ENCODE measurements at regions not wholly inside any gene's neighbourhood (a gene's known extent, or its start where the extent isn't known, plus 50 kb on each side); places are given as distances from the start of the nearest gene placed in this dataset.

DNA sequence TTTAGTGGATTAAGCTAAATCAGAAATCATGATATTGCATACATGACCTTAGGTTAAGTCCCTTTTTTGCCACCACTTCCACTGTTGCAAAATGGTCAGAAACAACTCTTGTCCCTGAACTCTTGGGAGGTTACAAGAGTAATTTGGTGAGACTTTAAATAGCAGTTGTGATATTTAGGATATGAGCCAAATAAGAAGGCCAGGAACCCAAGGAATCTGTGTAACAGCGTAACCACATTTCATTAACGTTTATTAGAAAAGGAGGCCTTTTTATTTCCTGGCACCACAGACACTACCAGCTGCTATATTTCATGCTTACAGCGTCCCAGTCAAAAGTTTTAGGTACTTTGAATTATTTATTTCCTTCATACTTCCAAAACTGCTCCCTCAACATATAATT, 268.0 kb downstream of the GPD2 start:
- H3K9me3 Mint-ChIP-seq: peaks cover 0 to 2% (median 0%) of the 10 kb centered on the region in 11 donors
- DNase-seq: no peak
- intact Hi-C loops (cut with micrococcal nuclease): no loop called here
- Histone ChIP-seq H3K27me3 (ENCODE audit: control insufficient read depth in 2 of 2, insufficient read depth in 2 of 2, low read length in 2 of 2) (no peaks in the 10 kb centered on the region), H3K4me3 (ENCODE audit: low read length) (no peak overlapping the region), H3K36me3 (ENCODE audit: control insufficient read depth in 2 of 3, insufficient read depth in 3 of 3, low read length in 3 of 3) (no peaks in the 10 kb centered on the region), H3K4me1 (ENCODE audit: control insufficient read depth in 2 of 2, insufficient read depth in 2 of 2, low read length in 2 of 2) (no peaks in the 10 kb centered on the region), H3K27ac (ENCODE audit: low read depth, low read length) (no peak overlapping the region), H3K9me3 (ENCODE audit: control insufficient read depth in 2 of 3, low read length in 3 of 3) (no peaks in the 10 kb centered on the region)
- peaks cover 0 to 14% (median 5%) of the 10 kb centered on the region in 5 donors for H3K27me3 Mint-ChIP-seq
- CTCF ChIA-PET: no interaction called here
- ATAC-seq: no peak
- no peak overlapping the region for H3K27ac Mint-ChIP-seq
- POLR2A ChIA-PET: no interaction called here
- H3K4me1 Mint-ChIP-seq: no peaks in the 10 kb centered on the region
- H3K36me3 Mint-ChIP-seq: no peaks in the 10 kb centered on the region
- no peak overlapping the region for H3K4me3 Mint-ChIP-seq

DNA sequence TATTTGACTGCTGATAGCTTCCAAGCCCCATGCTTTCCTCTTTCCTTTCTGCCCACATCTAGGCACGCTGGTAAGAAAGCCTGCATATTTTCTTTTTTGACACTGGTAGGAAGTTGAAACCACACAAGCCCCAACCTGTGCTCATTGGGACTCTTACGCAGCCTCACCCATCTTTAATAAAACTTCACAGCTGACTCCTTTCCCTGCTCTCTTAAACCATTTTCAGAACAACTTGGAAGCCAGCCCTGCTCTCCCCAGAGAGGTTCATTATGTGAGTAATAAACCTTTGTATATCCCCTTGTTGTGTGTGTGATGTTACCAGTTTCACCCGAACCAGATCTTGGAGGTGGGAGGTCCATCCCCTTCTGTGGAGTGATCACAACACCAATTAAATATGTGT, 268.4 kb downstream of the GPD2 start:
- intact Hi-C loops (cut with micrococcal nuclease): no loop called here
- CTCF ChIA-PET: no interaction called here
- ATAC-seq: no peak

DNA sequence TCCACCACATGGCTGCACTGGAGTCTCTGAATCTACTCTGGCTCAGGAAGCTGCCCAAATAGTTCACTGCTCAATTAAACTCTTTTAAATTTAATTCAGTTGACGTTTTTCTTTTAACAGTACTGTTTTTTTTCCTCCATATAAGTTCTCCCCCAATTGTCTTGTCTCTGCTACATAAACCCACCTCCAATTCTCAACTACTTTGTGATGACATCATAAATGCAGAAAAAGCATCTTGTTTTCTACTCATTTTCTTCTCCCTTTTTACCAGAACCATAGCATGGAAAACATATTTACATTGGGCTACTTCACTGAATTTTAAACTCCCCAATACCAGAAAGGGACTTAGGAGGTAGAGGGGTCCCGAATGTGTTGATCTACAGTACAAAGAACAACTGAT, 270.4 kb downstream of the GPD2 start:
- Histone ChIP-seq H3K27me3 (ENCODE audit: control insufficient read depth in 2 of 2, insufficient read depth in 2 of 2, low read length in 2 of 2) (no peaks in the 10 kb centered on the region), H3K9me3 (ENCODE audit: control insufficient read depth in 2 of 3, low read length in 3 of 3) (no peaks in the 10 kb centered on the region), H3K27ac (ENCODE audit: low read depth, low read length) (no peak overlapping the region), H3K4me3 (ENCODE audit: low read length) (no peak overlapping the region), H3K4me1 (ENCODE audit: control insufficient read depth in 2 of 2, insufficient read depth in 2 of 2, low read length in 2 of 2) (no peaks in the 10 kb centered on the region), H3K36me3 (ENCODE audit: control insufficient read depth in 2 of 3, insufficient read depth in 3 of 3, low read length in 3 of 3) (no peaks in the 10 kb centered on the region)
- Mint-ChIP-seq H3K36me3 (no peaks in the 10 kb centered on the region), H3K4me1 (no peaks in the 10 kb centered on the region), H3K27ac (no peak overlapping the region), H3K4me3 (no peak overlapping the region), H3K9me3 (peaks cover 0 to 2% (median 0%) of the 10 kb centered on the region in 11 donors), H3K27me3 (peaks cover 3 to 8% (median 5%) of the 10 kb centered on the region in 5 donors)
- DNase-seq: no peak
- no peak for ATAC-seq
- POLR2A ChIA-PET: no interaction called here
- CTCF ChIA-PET: no interaction called here
- intact Hi-C loops (cut with micrococcal nuclease): no loop called here

More for the DNA sequence above, 268.4 kb downstream of the GPD2 start:
- POLR2A ChIA-PET: no interaction called here
- H3K27ac ChIP-seq (ENCODE audit: low read depth, low read length): no peak overlapping the region
- Mint-ChIP-seq H3K27ac (no peak overlapping the region), H3K36me3 (no peaks in the 10 kb centered on the region), H3K4me3 (no peak overlapping the region), H3K4me1 (no peaks in the 10 kb centered on the region), H3K27me3 (peaks cover 0 to 14% (median 5%) of the 10 kb centered on the region in 5 donors), H3K9me3 (peaks cover 0 to 2% (median 0%) of the 10 kb centered on the region in 11 donors)
- no peaks in the 10 kb centered on the region for H3K4me1 ChIP-seq (ENCODE audit: control insufficient read depth in 2 of 2, insufficient read depth in 2 of 2, low read length in 2 of 2)
- no peaks in the 10 kb centered on the region for H3K9me3 ChIP-seq (ENCODE audit: control insufficient read depth in 2 of 3, low read length in 3 of 3)
- no peak overlapping the region for H3K4me3 ChIP-seq (ENCODE audit: low read length)
- H3K27me3 ChIP-seq (ENCODE audit: control insufficient read depth in 2 of 2, insufficient read depth in 2 of 2, low read length in 2 of 2): no peaks in the 10 kb centered on the region
- DNase-seq: no peak
- H3K36me3 ChIP-seq (ENCODE audit: control insufficient read depth in 2 of 3, insufficient read depth in 3 of 3, low read length in 3 of 3): no peaks in the 10 kb centered on the region

DNA sequence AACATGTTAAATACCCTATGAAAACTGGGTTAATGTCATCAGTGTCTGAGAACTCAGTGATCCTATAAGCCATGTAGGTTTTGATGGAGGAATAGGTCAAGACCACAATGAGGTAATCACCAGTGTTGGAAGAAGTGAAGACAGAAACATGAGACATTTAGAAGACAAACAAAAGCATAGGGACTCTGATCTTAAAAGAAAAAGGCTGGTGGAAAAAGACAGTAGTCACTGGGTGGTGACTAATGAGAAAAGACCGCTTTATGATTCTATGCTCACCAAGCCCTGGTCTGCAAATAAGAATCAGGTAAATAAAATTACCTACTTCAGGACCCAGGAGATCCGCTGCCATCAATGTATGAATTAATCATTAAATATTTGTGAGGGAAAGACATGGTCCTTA, 271.9 kb downstream of the GPD2 start:
- DNase-seq: no peak
- Mint-ChIP-seq H3K4me1 (no peaks in the 10 kb centered on the region), H3K27ac (no peak overlapping the region), H3K9me3 (peaks cover 0 to 2% (median 0%) of the 10 kb centered on the region in 11 donors), H3K36me3 (no peaks in the 10 kb centered on the region), H3K4me3 (no peak overlapping the region), H3K27me3 (peaks cover 0 to 7% (median 6%) of the 10 kb centered on the region in 5 donors)
- H3K9me3 ChIP-seq (ENCODE audit: control insufficient read depth in 2 of 3, low read length in 3 of 3): no peaks in the 10 kb centered on the region
- no peaks in the 10 kb centered on the region for H3K36me3 ChIP-seq (ENCODE audit: control insufficient read depth in 2 of 3, insufficient read depth in 3 of 3, low read length in 3 of 3)
- ChIA-PET POLR2A (no interaction called here), CTCF (no interaction called here)
- no peaks in the 10 kb centered on the region for H3K4me1 ChIP-seq (ENCODE audit: control insufficient read depth in 2 of 2, insufficient read depth in 2 of 2, low read length in 2 of 2)
- H3K27me3 ChIP-seq (ENCODE audit: control insufficient read depth in 2 of 2, insufficient read depth in 2 of 2, low read length in 2 of 2): no peaks in the 10 kb centered on the region
- no peak overlapping the region for H3K4me3 ChIP-seq (ENCODE audit: low read length)
- no peak overlapping the region for H3K27ac ChIP-seq (ENCODE audit: low read depth, low read length)
- intact Hi-C loops (cut with micrococcal nuclease): no loop called here
- ATAC-seq: no peak

DNA sequence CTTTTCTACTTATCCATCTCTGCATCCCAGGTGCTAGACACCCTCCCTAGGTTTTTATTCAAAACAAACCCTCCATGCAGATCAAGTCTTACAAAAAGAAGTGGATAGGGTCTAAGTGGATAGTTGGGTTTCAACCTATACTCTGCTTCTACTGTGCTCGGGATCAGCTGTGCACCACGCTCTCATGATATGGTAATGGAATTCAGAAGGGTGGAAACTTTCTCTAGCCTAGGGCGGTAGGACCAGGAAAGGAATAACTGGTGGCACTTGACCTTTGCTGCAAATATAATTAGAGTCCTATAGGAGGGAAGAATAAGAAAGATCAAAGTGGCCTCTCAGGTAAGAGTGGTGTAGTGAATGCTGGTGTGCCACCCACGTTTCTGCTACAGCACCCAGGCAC, 272.9 kb downstream of the GPD2 start:
- ChIA-PET CTCF (no interaction called here), POLR2A (no interaction called here)
- Histone ChIP-seq H3K27me3 (ENCODE audit: control insufficient read depth in 2 of 2, insufficient read depth in 2 of 2, low read length in 2 of 2) (no peaks in the 10 kb centered on the region), H3K4me1 (ENCODE audit: control insufficient read depth in 2 of 2, insufficient read depth in 2 of 2, low read length in 2 of 2) (no peaks in the 10 kb centered on the region), H3K4me3 (ENCODE audit: low read length) (no peak overlapping the region), H3K27ac (ENCODE audit: low read depth, low read length) (no peak overlapping the region), H3K36me3 (ENCODE audit: control insufficient read depth in 2 of 3, insufficient read depth in 3 of 3, low read length in 3 of 3) (no peaks in the 10 kb centered on the region), H3K9me3 (ENCODE audit: control insufficient read depth in 2 of 3, low read length in 3 of 3) (no peaks in the 10 kb centered on the region)
- no peaks in the 10 kb centered on the region for H3K36me3 Mint-ChIP-seq
- peaks cover 0 to 4% (median 0%) of the 10 kb centered on the region in 11 donors for H3K9me3 Mint-ChIP-seq
- DNase-seq (no peak), ATAC-seq (no peak)
- no peak overlapping the region for H3K4me3 Mint-ChIP-seq
- H3K27me3 Mint-ChIP-seq: peaks cover 2 to 14% (median 6%) of the 10 kb centered on the region in 5 donors
- intact Hi-C loops (cut with micrococcal nuclease): no loop called here
- no peak overlapping the region for H3K27ac Mint-ChIP-seq
- H3K4me1 Mint-ChIP-seq: no peaks in the 10 kb centered on the region

DNA sequence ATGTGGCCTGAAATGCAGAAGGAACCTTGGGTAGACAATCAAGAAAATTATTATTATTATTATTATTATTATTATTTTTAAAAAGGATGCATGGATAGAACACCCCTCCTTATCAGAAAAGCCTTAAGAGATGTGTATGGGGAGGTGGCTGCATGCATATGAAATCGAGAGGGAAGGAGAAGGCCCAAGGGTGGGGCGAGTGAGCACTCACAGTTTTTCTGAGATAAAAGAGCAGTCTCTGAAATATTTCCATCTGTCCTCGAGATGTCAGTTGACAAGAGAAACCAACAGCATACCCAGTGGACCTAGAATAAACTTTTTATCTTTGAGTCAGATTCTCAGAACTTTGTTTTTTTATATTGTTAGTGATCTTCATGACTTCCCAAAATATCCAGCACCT, 282.9 kb downstream of the GPD2 start:
- Histone ChIP-seq H3K4me1 (ENCODE audit: control insufficient read depth in 2 of 2, insufficient read depth in 2 of 2, low read length in 2 of 2) (no peaks in the 10 kb centered on the region), H3K9me3 (ENCODE audit: control insufficient read depth in 2 of 3, low read length in 3 of 3) (no peaks in the 10 kb centered on the region), H3K36me3 (ENCODE audit: control insufficient read depth in 2 of 3, insufficient read depth in 3 of 3, low read length in 3 of 3) (no peaks in the 10 kb centered on the region), H3K27ac (ENCODE audit: low read depth, low read length) (no peak overlapping the region), H3K4me3 (ENCODE audit: low read length) (no peak overlapping the region), H3K27me3 (ENCODE audit: control insufficient read depth in 2 of 2, insufficient read depth in 2 of 2, low read length in 2 of 2) (no peaks in the 10 kb centered on the region)
- no peak for DNase-seq
- POLR2A ChIA-PET: no interaction called here
- CTCF ChIA-PET: no interaction called here
- H3K4me3 Mint-ChIP-seq: no peak overlapping the region
- H3K4me1 Mint-ChIP-seq: no peaks in the 10 kb centered on the region
- no peak overlapping the region for H3K27ac Mint-ChIP-seq
- intact Hi-C loops (cut with micrococcal nuclease): no loop called here
- no peaks in the 10 kb centered on the region for H3K36me3 Mint-ChIP-seq
- no peak for ATAC-seq
- H3K27me3 Mint-ChIP-seq: peaks cover 0 to 24% (median 14%) of the 10 kb centered on the region in 5 donors
- no peaks in the 10 kb centered on the region for H3K9me3 Mint-ChIP-seq

DNA sequence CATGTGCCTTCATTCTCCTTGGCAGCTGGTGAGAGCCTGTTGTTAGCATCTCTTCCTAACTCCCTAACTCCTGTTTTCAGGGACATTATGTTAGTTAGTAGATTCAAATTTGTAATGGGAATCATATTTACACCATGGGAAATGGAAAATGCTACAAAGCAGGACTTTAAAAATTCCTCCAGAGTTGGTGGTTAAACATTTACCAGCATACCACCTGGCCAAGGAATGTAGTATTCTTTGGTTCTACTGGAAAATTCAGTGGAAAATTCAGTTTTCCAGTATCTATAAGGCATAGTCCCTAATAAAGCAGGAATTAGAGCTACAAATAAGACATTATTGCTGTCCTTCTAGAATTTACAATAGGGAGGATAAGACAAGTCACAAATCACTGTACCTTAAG, 291.7 kb downstream of the GPD2 start:
- Histone ChIP-seq H3K27me3 (ENCODE audit: control insufficient read depth in 2 of 2, insufficient read depth in 2 of 2, low read length in 2 of 2) (no peaks in the 10 kb centered on the region), H3K4me1 (ENCODE audit: control insufficient read depth in 2 of 2, insufficient read depth in 2 of 2, low read length in 2 of 2) (no peaks in the 10 kb centered on the region), H3K36me3 (ENCODE audit: control insufficient read depth in 2 of 3, insufficient read depth in 3 of 3, low read length in 3 of 3) (no peaks in the 10 kb centered on the region), H3K4me3 (ENCODE audit: low read length) (no peak overlapping the region), H3K9me3 (ENCODE audit: control insufficient read depth in 2 of 3, low read length in 3 of 3) (no peaks in the 10 kb centered on the region), H3K27ac (ENCODE audit: low read depth, low read length) (no peak overlapping the region)
- ChIA-PET POLR2A (no interaction called here), CTCF (no interaction called here)
- peaks cover 0 to 3% (median 0%) of the 10 kb centered on the region in 11 donors for H3K9me3 Mint-ChIP-seq
- intact Hi-C loops (cut with micrococcal nuclease): no loop called here
- ATAC-seq (no peak), DNase-seq (no peak)
- peaks cover 4 to 22% (median 11%) of the 10 kb centered on the region in 5 donors for H3K27me3 Mint-ChIP-seq
- H3K4me1 Mint-ChIP-seq: no peaks in the 10 kb centered on the region
- no peak overlapping the region for H3K27ac Mint-ChIP-seq
- H3K36me3 Mint-ChIP-seq: no peaks in the 10 kb centered on the region
- no peak overlapping the region for H3K4me3 Mint-ChIP-seq
